ENCODE measurements at regions not wholly inside any gene's neighbourhood (a gene's known extent, or its start where the extent isn't known, plus 50 kb on each side); places are given as distances from the start of the nearest gene placed in this dataset.

- no peak for DNase-seq (ENCODE audit: low read depth)
These were observed 143.6 kb upstream of the WNT4 start for GRCh38 chr1:22286491-22286890.

- no peak for DNase-seq (ENCODE audit: low read depth)
These were observed 144.4 kb upstream of the WNT4 start for GRCh38 chr1:22287273-22287672.

GRCh38 chr1:22287946-22288520 lies 145.1 kb upstream of the WNT4 start:
- no peak for DNase-seq (ENCODE audit: low read depth)

- no peak for DNase-seq (ENCODE audit: low read depth)
These were observed 145.8 kb upstream of the WNT4 start for GRCh38 chr1:22288593-22289241.

GRCh38 chr1:22289307-22289995 lies 146.6 kb upstream of the WNT4 start:
- no peak for DNase-seq (ENCODE audit: low read depth)

- no peak for DNase-seq (ENCODE audit: low read depth)
These were observed 147.3 kb upstream of the WNT4 start for GRCh38 chr1:22290157-22290556.

- no peak for DNase-seq (ENCODE audit: low read depth)
These were observed 147.7 kb upstream of the WNT4 start for GRCh38 chr1:22290611-22291010.

- DNase-seq (ENCODE audit: low read depth) = no peak
These were observed 148.2 kb upstream of the WNT4 start for GRCh38 chr1:22291057-22291456.

- no peak for DNase-seq (ENCODE audit: low read depth)
These were observed 148.6 kb upstream of the WNT4 start for GRCh38 chr1:22291494-22291893.

- DNase-seq (ENCODE audit: low read depth) = no peak
These were observed 149.3 kb upstream of the WNT4 start for GRCh38 chr1:22292011-22292788.

- DNase-seq (ENCODE audit: low read depth) = no peak
These were observed 152.5 kb upstream of the WNT4 start for GRCh38 chr1:22295396-22295795.

- DNase-seq (ENCODE audit: low read depth) = no peak
These were observed 153.0 kb upstream of the WNT4 start for GRCh38 chr1:22295856-22296255.

- no peak for DNase-seq (ENCODE audit: low read depth)
These were observed 154.0 kb upstream of the WNT4 start for GRCh38 chr1:22296701-22297591.

- no peak for DNase-seq (ENCODE audit: low read depth)
These were observed 153.7 kb upstream of the ZBTB40 start for GRCh38 chr1:22297999-22298398.

GRCh38 chr1:22303816-22304215 lies 147.8 kb upstream of the ZBTB40 start:
- DNase-seq (ENCODE audit: low read depth) = no peak

GRCh38 chr1:22309572-22309971 lies 142.1 kb upstream of the ZBTB40 start:
- no peak for DNase-seq (ENCODE audit: low read depth)

- no peak for DNase-seq (ENCODE audit: low read depth)
These were observed 140.2 kb upstream of the ZBTB40 start for GRCh38 chr1:22311461-22311860.

GRCh38 chr1:22313321-22313720 lies 138.3 kb upstream of the ZBTB40 start:
- no peak for DNase-seq (ENCODE audit: low read depth)

GRCh38 chr1:22314706-22315105 lies 136.9 kb upstream of the ZBTB40 start:
- no peak for DNase-seq (ENCODE audit: low read depth)

- no peak for DNase-seq (ENCODE audit: low read depth)
These were observed 136.2 kb upstream of the ZBTB40 start for GRCh38 chr1:22315315-22316078.

Measured in stimulated activated CD8-positive, alpha-beta memory T cell treated with anti-CD3 and anti-CD28 coated beads, Interleukin-4, amount 100 ng/mL, for 24 hours (primary cell).